DND-41 (cell line): ENCODE measurements at regions not wholly inside any gene's neighbourhood (a gene's known extent, or its start where the extent isn't known, plus 50 kb on each side); places are given as distances from the start of the nearest gene placed in this dataset.

Experiments
- EZH2 ChIP-seq: IDR thresholded peaks from 3 replicates; pipeline ENCODE4 v1.6.1; 2012; ENCODE audit warnings: borderline replicate concordance, low read depth, mild to moderate bottlenecking, moderate library complexity, low read length, inconsistent platforms; ENCODE audit not compliant: severe bottlenecking
- TF ChIP-seq, protein P1 (sequence below): IDR thresholded peaks from 2 replicates; pipeline ENCODE4 v1.5.1; 2012; ENCODE audit warnings: borderline replicate concordance, low read length, moderate library complexity, mild to moderate bottlenecking; ENCODE audit not compliant: poor library complexity, severe bottlenecking; ENCODE audit errors: extremely low read depth

DNA sequence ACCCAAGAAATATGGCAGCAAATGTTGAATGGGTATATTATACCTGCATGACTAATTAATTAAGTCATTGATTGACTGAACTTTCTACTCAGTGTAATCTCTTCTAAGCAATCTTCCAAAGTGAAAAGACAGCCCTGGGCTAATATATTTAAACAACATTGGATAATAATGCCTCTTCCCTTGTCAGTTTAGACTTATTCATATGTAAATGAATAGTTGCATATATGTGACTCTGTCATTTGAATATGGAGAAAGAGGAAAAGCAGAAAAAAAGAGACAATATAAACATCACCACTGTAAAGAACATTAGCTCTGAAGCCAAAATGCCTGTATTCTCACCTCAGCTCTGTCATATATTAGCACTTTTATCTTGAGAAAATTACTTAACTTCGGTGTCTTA lies 168.0 kb downstream of the SLITRK1 start:
- TF ChIP-seq, protein P1, sequence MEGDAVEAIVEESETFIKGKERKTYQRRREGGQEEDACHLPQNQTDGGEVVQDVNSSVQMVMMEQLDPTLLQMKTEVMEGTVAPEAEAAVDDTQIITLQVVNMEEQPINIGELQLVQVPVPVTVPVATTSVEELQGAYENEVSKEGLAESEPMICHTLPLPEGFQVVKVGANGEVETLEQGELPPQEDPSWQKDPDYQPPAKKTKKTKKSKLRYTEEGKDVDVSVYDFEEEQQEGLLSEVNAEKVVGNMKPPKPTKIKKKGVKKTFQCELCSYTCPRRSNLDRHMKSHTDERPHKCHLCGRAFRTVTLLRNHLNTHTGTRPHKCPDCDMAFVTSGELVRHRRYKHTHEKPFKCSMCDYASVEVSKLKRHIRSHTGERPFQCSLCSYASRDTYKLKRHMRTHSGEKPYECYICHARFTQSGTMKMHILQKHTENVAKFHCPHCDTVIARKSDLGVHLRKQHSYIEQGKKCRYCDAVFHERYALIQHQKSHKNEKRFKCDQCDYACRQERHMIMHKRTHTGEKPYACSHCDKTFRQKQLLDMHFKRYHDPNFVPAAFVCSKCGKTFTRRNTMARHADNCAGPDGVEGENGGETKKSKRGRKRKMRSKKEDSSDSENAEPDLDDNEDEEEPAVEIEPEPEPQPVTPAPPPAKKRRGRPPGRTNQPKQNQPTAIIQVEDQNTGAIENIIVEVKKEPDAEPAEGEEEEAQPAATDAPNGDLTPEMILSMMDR = no peak
- no peak for TF ChIP-seq EZH2
